ENCODE measurements at regions not wholly inside any gene's neighbourhood (a gene's known extent, or its start where the extent isn't known, plus 50 kb on each side); places are given as distances from the start of the nearest gene placed in this dataset.
"Not testable (repeated sequence)": the region's sequence is repeated elsewhere in the genome, so short reads cannot be mapped to it uniquely, and the experiment has no call there.

DNA sequence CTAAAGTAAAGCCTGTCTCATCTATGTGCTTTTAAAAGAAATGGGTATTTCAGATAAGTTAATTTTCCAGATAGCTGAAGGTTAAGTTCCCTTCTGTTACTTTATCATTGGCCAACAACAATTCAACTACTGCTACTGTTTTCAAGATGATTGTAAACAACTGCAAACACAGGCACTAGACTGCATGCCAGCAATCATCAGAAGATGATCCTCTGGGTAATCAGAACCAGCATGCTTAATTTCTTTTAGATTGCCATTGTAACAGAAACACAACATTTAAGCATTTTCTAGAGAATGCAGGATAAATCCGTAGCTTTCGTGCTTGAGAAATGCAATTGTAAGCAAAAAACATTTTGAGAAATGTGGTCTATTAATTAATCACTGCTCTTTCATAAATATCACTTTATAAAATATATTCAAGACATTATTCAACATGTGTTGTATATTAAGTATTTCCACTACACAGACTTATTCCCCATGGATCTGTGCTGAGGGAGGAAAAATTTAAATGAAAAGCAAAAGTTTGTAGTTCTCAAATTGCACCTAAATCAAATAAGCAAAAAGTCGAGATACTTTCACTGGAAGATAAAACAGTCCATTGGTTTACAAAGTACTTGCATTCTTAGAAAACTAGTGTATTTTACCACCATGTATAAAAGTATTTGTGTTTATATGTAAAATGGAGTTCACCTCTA is 133.7 kb downstream of the ATL2 start:
- ChIA-PET CTCF (interaction anchor here (0.6 kb wide), 1 partner anchor 261 kb away, joined by 3 read pairs; no protein-coding TSS in a partner anchor), POLR2A (no interaction called here)
- DNase-seq (no peak), ATAC-seq (no peak)
- Mint-ChIP-seq H3K4me3 (no peak overlapping the region), H3K9me3 (ENCODE audit: low read depth) (no peaks in the 10 kb centered on the region), H3K27ac (no peak overlapping the region), H3K27me3 (peaks cover 2% of the 10 kb centered on the region), H3K36me3 (ENCODE audit: low read depth) (no peaks in the 10 kb centered on the region), H3K4me1 (no peaks in the 10 kb centered on the region)
- intact Hi-C loops (cut with DNase I, micrococcal nuclease) = no loop called here

DNA sequence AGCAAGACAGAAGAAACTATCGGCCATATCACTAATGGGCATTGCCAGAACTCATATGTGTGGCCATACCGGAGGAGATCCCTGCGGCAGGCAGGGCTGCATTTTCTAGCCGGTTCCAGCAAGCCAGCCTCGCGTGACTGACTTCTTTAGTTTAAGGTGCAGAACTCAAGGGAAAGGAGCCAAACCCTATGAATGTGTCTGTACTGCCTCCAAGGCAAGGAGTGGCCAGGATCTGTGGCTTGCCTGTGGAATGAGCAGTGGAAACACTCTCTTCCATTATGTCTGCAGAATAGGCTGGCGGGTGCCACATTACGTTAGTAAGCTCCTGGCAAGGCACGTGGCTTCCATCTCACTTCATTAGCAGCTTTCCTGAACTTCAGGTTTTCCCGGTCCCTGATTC is 137.6 kb downstream of the ATL2 start:
- intact Hi-C loops (cut with DNase I, micrococcal nuclease) = no loop called here
- H3K36me3 Mint-ChIP-seq (ENCODE audit: low read depth) = no peaks in the 10 kb centered on the region
- H3K4me3 Mint-ChIP-seq = no peak overlapping the region
- no peak for DNase-seq
- peaks cover 6% of the 10 kb centered on the region for H3K27me3 Mint-ChIP-seq
- H3K27ac Mint-ChIP-seq = no peak overlapping the region
- no peaks in the 10 kb centered on the region for H3K9me3 Mint-ChIP-seq (ENCODE audit: low read depth)
- no peaks in the 10 kb centered on the region for H3K4me1 Mint-ChIP-seq
- ATAC-seq = no peak
- POLR2A ChIA-PET = no interaction called here
- CTCF ChIA-PET = no interaction called here

DNA sequence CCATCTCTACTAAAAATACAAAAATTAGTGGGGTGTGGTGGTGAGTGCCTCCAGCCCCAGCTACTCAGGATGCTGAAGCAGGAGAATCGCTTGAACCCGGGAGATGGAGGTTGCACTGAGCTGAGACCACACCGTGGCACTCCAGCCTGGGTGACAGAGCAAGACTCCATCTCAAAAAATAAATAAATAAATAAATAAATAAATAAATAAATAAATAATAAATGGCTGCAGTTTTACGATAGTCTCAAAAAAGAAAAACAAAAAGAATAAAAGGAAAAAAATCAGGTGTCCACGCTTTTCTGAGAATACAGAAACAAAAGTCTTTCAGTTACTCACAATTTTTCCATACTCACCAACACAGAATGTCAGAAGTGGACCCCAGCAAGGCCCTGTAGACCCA is 138.4 kb downstream of the ATL2 start:
- H3K4me3 Mint-ChIP-seq; intact Hi-C loops (cut with DNase I, micrococcal nuclease); H3K9me3 Mint-ChIP-seq (ENCODE audit: low read depth); CTCF ChIA-PET; H3K27ac Mint-ChIP-seq; POLR2A ChIA-PET; H3K36me3 Mint-ChIP-seq (ENCODE audit: low read depth); DNase-seq; ATAC-seq; H3K4me1 Mint-ChIP-seq: not testable (repeated sequence)
- peaks cover 13% of the 10 kb centered on the region for H3K27me3 Mint-ChIP-seq

DNA sequence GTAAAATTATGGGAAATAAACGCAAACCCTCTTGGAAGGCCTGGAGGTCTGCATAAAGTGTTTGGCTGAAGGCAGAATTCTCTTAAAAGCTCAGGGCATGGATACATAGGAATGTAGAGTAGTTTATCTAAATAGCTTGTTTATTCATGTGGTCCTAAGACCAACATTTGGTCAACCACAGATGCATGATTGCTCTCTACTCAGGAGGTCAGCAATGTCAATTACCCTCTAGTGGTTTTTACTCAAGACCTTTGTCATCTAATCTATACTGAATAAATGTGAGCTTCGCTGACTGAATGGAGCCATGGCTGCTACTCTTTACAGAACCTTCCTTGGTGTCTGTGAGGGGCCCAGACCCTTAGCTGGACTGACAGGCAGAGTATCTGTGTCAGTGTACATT is 139.8 kb downstream of the ATL2 start:
- ChIA-PET POLR2A (interaction anchor here (0.6 kb wide), 1 partner anchor 9 kb away, joined by 4 read pairs; no protein-coding TSS in a partner anchor), CTCF (no interaction called here)
- Mint-ChIP-seq H3K4me3 (no peak overlapping the region), H3K27me3 (peaks cover 11% of the 10 kb centered on the region), H3K9me3 (ENCODE audit: low read depth) (no peaks in the 10 kb centered on the region), H3K27ac (no peak overlapping the region), H3K4me1 (no peaks in the 10 kb centered on the region), H3K36me3 (ENCODE audit: low read depth) (no peaks in the 10 kb centered on the region)
- intact Hi-C loops (cut with DNase I, micrococcal nuclease) = no loop called here
- ATAC-seq (no peak), DNase-seq (no peak)

DNA sequence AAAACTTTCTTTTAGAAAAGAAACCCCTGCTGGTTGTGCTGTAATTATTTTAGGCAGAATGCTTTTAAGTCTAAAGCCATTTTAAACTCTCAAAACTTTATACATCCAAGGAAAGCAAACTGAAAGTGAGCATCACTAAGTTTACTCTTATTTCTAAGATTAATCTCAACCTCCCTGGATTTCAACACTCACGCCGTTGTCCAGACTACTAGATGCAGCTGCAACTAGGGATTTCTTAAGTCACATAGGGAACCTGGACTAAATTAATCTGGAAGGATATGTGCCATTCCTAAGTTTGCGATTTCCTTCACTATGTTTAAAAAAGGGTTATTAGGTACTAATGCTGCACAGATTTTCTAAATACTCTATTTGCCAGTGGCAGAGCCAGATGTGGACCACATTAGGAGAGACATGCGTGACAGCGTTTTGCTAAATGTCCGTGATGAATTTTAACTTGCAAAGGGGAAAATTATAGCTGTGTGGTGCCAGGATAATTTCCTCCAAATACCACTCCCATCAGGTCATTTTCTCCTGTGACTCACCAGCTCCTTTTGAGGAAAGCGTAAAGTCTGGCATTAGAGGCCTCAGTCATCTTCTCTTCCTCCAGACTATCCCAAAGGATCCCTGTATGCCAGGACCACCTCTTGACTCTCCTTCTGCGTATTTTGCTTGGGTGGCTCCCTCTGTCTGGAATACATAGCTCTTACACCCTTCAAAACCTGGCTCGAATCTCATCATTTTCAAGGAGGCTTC is 143.7 kb downstream of the ATL2 start:
- intact Hi-C loops (cut with DNase I, micrococcal nuclease) = no loop called here
- peaks cover 24% of the 10 kb centered on the region for H3K27me3 Mint-ChIP-seq
- H3K9me3 Mint-ChIP-seq (ENCODE audit: low read depth) = no peaks in the 10 kb centered on the region
- H3K36me3 Mint-ChIP-seq (ENCODE audit: low read depth) = no peaks in the 10 kb centered on the region
- H3K4me1 Mint-ChIP-seq = no peaks in the 10 kb centered on the region
- no peak for ATAC-seq
- no peak overlapping the region for H3K4me3 Mint-ChIP-seq
- DNase-seq = no peak
- H3K27ac Mint-ChIP-seq = no peak overlapping the region
- POLR2A ChIA-PET = no interaction called here
- CTCF ChIA-PET = no interaction called here

DNA sequence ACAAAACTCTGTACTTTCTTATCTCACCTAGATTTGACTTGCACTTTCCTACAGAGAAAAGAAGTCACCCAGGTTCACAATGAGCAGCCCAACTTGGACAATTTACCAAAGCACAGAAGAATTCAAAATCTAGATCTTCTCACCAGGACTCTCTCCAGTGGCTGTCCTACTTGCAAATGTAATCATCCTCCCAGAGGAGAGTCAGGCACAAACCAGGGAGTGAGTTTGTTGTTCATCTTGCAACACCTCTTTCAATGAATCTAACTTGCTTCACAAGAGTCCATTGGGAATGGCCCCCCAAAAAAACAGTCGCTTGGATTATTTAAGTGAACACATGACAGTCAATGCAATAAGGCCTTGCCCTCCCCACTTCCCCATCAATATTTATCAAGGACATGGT is 144.6 kb downstream of the ATL2 start:
- CTCF ChIA-PET = no interaction called here
- intact Hi-C loops (cut with DNase I, micrococcal nuclease) = no loop called here
- no peaks in the 10 kb centered on the region for H3K9me3 Mint-ChIP-seq (ENCODE audit: low read depth)
- DNase-seq (no peak), ATAC-seq (no peak)
- no peaks in the 10 kb centered on the region for H3K36me3 Mint-ChIP-seq (ENCODE audit: low read depth)
- no peak overlapping the region for H3K27ac Mint-ChIP-seq
- H3K27me3 Mint-ChIP-seq = peaks cover 24% of the 10 kb centered on the region
- H3K4me1 Mint-ChIP-seq = no peaks in the 10 kb centered on the region
- no peak overlapping the region for H3K4me3 Mint-ChIP-seq
- POLR2A ChIA-PET = interaction anchor here (0.6 kb wide), 1 partner anchor 117 kb away, joined by 3 read pairs; no protein-coding TSS in a partner anchor

DNA sequence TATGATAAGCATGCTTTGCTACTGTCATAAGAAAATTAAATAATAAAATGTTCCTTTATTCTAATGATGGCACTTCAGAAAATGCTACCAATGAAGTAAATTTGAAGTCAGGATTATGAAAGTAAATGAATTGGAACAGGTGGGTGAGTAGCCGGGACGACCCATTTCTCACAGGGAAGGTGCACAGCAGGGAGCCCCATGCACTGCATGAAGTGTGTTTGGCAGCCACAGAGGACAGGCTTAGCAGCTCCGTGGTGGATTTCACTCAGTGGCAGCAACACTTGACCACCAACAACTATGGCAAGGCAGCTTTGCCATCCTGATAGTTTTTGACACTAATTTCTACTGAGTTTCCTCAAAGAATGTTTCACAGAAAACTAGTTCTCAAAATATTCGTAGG is 146.3 kb downstream of the ATL2 start:
- peaks cover 33% of the 10 kb centered on the region for H3K27me3 Mint-ChIP-seq
- H3K36me3 Mint-ChIP-seq (ENCODE audit: low read depth) = no peaks in the 10 kb centered on the region
- DNase-seq = no peak
- ChIA-PET POLR2A (no interaction called here), CTCF (no interaction called here)
- no peak for ATAC-seq
- H3K9me3 Mint-ChIP-seq (ENCODE audit: low read depth) = no peaks in the 10 kb centered on the region
- intact Hi-C loops (cut with DNase I, micrococcal nuclease) = no loop called here
- no peak overlapping the region for H3K4me3 Mint-ChIP-seq
- H3K27ac Mint-ChIP-seq = no peak overlapping the region
- no peaks in the 10 kb centered on the region for H3K4me1 Mint-ChIP-seq

DNA sequence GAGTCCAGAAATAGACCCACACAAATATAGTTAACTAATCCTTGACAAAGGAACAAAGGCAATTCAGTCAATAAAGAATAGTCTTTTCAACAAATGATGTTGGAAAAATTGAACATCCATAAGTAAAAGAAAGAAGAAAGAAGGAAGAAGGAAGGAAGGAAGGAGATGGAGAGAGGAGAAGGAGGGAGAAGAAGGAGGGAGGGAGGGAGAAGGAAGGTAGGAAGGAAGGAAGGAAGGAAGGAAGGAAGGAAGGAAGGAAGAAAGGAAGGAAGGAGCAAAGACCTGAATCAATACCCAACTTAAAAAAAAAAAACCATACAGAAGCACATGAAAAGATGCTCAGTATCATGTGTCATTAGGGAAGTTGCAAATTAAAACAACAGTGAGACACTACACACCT is 148.3 kb downstream of the ATL2 start:
- Mint-ChIP-seq H3K4me3 (no peak overlapping the region), H3K27ac (no peak overlapping the region), H3K9me3 (ENCODE audit: low read depth) (no peaks in the 10 kb centered on the region), H3K27me3 (peaks cover 37% of the 10 kb centered on the region), H3K36me3 (ENCODE audit: low read depth) (no peaks in the 10 kb centered on the region), H3K4me1 (no peaks in the 10 kb centered on the region)
- no peak for DNase-seq
- POLR2A ChIA-PET = no interaction called here
- CTCF ChIA-PET = interaction anchor here (0.8 kb wide), 1 partner anchor 78 kb away, joined by 3 read pairs; no protein-coding TSS in a partner anchor
- intact Hi-C loops (cut with DNase I, micrococcal nuclease) = no loop called here
- ATAC-seq = no peak

DNA sequence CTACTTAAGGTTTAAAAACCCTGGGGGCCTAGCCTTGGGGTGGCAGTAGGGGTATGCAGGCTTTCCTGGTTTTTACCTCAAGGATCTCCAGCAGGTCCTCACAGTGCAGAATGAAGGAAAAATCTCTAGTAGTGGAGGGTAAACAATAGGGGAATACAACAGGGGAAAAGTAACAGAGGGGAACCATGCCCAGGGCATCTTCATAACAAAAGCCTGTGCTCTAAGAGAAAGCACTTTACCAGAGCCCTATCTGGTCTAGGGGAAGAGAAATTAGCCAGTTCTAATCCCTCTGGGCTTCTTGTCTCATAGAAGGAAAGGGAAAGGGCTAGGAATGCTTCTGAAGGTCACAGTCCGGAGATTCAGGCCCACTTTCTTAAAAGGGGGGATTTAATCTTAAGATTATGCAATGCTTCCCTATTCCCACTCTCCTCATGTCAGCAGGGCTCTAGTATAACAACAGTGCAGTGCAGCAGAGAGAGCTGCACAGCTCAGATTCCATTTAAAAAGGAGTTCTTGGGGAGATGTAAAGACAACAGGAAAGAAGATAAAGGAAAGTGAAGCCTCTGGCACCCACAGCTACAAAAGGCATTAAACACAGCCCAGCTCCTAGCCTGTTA is 149.0 kb upstream of the CYP1B1 start:
- intact Hi-C loops (cut with DNase I, micrococcal nuclease) = no loop called here
- Mint-ChIP-seq H3K4me1 (no peaks in the 10 kb centered on the region), H3K27ac (no peak overlapping the region), H3K4me3 (no peak overlapping the region), H3K36me3 (ENCODE audit: low read depth) (no peaks in the 10 kb centered on the region), H3K9me3 (ENCODE audit: low read depth) (no peaks in the 10 kb centered on the region), H3K27me3 (peaks cover 34% of the 10 kb centered on the region)
- POLR2A ChIA-PET = interaction anchor here (0.7 kb wide), 1 partner anchor 187 kb away, joined by 5 read pairs; no protein-coding TSS in a partner anchor
- CTCF ChIA-PET = interaction anchor here (0.7 to 1.7 kb wide), 2 partner anchors 47 to 50 kb away, joined by 3 to 4 read pairs; no protein-coding TSS in a partner anchor
- DNase-seq (no peak), ATAC-seq (no peak)

DNA sequence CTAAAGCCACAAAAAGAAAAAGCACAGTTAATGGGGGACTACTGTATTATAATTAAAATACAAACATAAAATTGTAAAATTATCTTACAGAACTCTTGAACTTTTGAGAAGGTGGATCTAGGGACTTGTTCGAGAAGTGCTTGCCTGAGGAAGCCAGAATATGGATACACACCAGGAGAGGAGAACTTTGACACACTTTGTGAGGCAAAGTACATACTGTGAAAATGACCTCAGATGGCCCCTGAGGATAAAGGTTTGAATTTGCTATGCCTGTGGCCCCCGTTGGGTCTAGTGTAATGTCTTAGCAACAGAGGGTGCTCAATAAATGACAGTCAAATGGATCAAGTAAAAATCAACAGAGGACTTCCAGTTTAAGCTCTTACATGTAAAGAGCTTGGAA is 148.2 kb upstream of the CYP1B1 start:
- CTCF ChIA-PET = interaction anchor here (0.7 to 1.7 kb wide), 2 partner anchors 47 to 51 kb away, joined by 3 to 4 read pairs; no protein-coding TSS in a partner anchor
- no peak overlapping the region for H3K27ac Mint-ChIP-seq
- H3K9me3 Mint-ChIP-seq (ENCODE audit: low read depth) = no peaks in the 10 kb centered on the region
- DNase-seq (no peak), ATAC-seq (no peak)
- H3K4me3 Mint-ChIP-seq = no peak overlapping the region
- no peaks in the 10 kb centered on the region for H3K4me1 Mint-ChIP-seq
- peaks cover 32% of the 10 kb centered on the region for H3K27me3 Mint-ChIP-seq
- no peaks in the 10 kb centered on the region for H3K36me3 Mint-ChIP-seq (ENCODE audit: low read depth)
- POLR2A ChIA-PET = no interaction called here
- intact Hi-C loops (cut with DNase I, micrococcal nuclease) = no loop called here

DNA sequence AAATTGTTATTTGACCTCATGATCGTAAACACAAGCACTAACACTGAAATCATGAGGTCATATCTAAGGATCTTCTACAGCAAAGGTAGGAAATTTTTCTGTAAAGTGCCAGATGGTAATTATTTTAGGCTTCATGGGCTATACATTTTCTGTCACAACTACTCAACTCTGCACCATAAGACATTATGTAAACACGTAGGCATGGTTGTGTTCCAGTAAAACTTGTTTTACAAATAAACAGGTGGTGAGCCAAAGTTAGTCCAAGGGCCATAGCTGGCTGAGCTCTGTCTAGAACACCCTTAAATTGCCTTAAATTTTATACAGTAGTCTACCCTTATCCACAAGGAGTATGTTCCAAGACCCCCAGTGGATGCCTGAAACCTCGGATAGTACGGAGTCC is 147.3 kb upstream of the CYP1B1 start:
- Mint-ChIP-seq H3K36me3 (ENCODE audit: low read depth) (no peaks in the 10 kb centered on the region), H3K4me1 (no peaks in the 10 kb centered on the region), H3K27ac (no peak overlapping the region), H3K4me3 (no peak overlapping the region), H3K9me3 (ENCODE audit: low read depth) (no peaks in the 10 kb centered on the region), H3K27me3 (peaks cover 35% of the 10 kb centered on the region)
- ChIA-PET POLR2A (no interaction called here), CTCF (no interaction called here)
- ATAC-seq (no peak), DNase-seq (no peak)
- intact Hi-C loops (cut with DNase I, micrococcal nuclease) = no loop called here

DNA sequence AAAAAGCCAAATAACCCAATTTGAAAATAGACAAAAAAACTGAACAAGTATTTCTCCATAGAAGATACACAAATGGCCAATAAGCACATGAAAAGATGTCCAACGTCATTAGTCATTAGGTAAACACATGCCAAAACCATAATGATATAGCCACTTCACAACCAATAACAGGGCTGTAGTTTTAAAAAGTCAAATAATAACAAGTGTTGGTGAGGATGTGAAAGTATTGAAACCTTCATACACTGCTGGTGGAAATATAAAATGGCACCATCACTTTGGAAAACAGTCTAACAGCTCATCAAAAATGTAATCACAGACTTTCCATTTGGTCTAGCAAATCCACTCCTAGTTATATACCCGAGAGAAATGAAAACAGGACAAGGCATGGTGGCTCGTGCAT is 144.2 kb upstream of the CYP1B1 start:
- no peak overlapping the region for H3K27ac Mint-ChIP-seq
- no peaks in the 10 kb centered on the region for H3K9me3 Mint-ChIP-seq (ENCODE audit: low read depth)
- peaks cover 29% of the 10 kb centered on the region for H3K27me3 Mint-ChIP-seq
- H3K36me3 Mint-ChIP-seq (ENCODE audit: low read depth) = no peaks in the 10 kb centered on the region
- CTCF ChIA-PET = interaction anchor here (0.7 kb wide), 1 partner anchor 1108 kb away, joined by 3 read pairs; no protein-coding TSS in a partner anchor
- DNase-seq = no peak
- H3K4me1 Mint-ChIP-seq = no peaks in the 10 kb centered on the region
- ATAC-seq = no peak
- POLR2A ChIA-PET = no interaction called here
- H3K4me3 Mint-ChIP-seq = no peak overlapping the region
- intact Hi-C loops (cut with DNase I, micrococcal nuclease) = no loop called here

Measured in activated CD4-positive, alpha-beta T cell treated with anti-CD3 and anti-CD28 coated beads for 36 hours (primary cell).